K562 (cell line): ENCODE measurements at regions not wholly inside any gene's neighbourhood (a gene's known extent, or its start where the extent isn't known, plus 50 kb on each side); places are given as distances from the start of the nearest gene placed in this dataset.

Source experiments
- ATAC-seq: fragments of 200-7000 bp; cut with Tn5 transposase; 3 replicates; pipeline ENCODE4 v1.9.1; 2020; ENCODE audit warnings: moderate library complexity
- BruUV-seq: library from RNA; stranded (reverse); fragments of 400-500 nt; replicated peaks from 2 replicates; lab custom pipeline; 2021; lab: Mats Ljungman, UMichigan
- CTCF ChIA-PET: fragments of 300-600 bp; formaldehyde crosslinking; extraction: SDS; loops from one replicate; lab custom pipeline; 2021; ENCODE audit warnings: low intra/inter-chr PET ratio; lab: Yijun Ruan, JAX
- POLR2A ChIA-PET: fragments of 300-600, 350-650 bp; sonication (Branson Sonifier 250); formaldehyde crosslinking; extraction: SDS; loops from one replicate; lab custom pipeline; 2021; ENCODE audit warnings: antibody characterized with exemption, inconsistent platforms; lab: Yijun Ruan, JAX
- DNase-seq, 4 experiments: peaks; one replicate each; pipeline versions ENCODE4 v3.0.0 to v3.0.0-alpha.2; 2011 to 2018; ENCODE audit warnings: low spot score in 3 of 4, mixed read lengths in 3 of 4; ENCODE audit errors: extremely low read depth in 1 of 4
- FAIRE-seq: peaks from 2 replicates; lab custom pipeline; 2011; peaks lifted over from hg19 to GRCh38; lab: Jason Lieb, UNC
- H2AFZ ChIP-seq: 2 replicates; pipeline ENCODE4 v1.6.0; 2011; ENCODE audit warnings: low read depth, low read length, control low read depth, inconsistent platforms
- H3K27ac ChIP-seq: fragments of 200-600 bp; 3 replicates; pipeline ENCODE4 v1.8.0; 2011; ENCODE audit warnings: low read depth, mild to moderate bottlenecking, control low read depth, inconsistent platforms, low read length, moderate library complexity, mixed read lengths; ENCODE audit errors: extremely low read depth
- H3K27me3 ChIP-seq, 2 experiments: fragments of 300-600 bp in 1 of 2; 2 replicates in 1 of 2; 3 replicates in 1 of 2; pipeline versions ENCODE4 v1.6.0 to v1.8.0; 2011; ENCODE audit warnings: inconsistent platforms in 2 of 2, low read length in 2 of 2, mild to moderate bottlenecking in 1 of 2, mixed read lengths in 1 of 2, moderate library complexity in 1 of 2; ENCODE audit not compliant: control insufficient read depth in 2 of 2, insufficient read depth in 2 of 2
- H3K36me3 ChIP-seq: fragments of 300-600 bp; 3 replicates; pipeline ENCODE4 v1.8.0; 2011; ENCODE audit warnings: mild to moderate bottlenecking, low read length, inconsistent platforms; ENCODE audit not compliant: control insufficient read depth, insufficient read depth
- H3K4me1 ChIP-seq, 2 experiments: fragments of 200-600 bp in 1 of 2; replicated peaks in 1 of 2; 2 replicates in 1 of 2; 3 replicates in 1 of 2; pipeline versions ENCODE4 v1.5.1 to v1.8.0; 2011; ENCODE audit warnings: inconsistent platforms in 2 of 2, low read length in 2 of 2, mild to moderate bottlenecking in 1 of 2, mixed read lengths in 1 of 2, moderate library complexity in 1 of 2; ENCODE audit not compliant: control insufficient read depth in 2 of 2, insufficient read depth in 2 of 2
- H3K4me2 ChIP-seq: 2 replicates; pipeline ENCODE4 v1.6.1; 2011; ENCODE audit warnings: low read length, control low read depth, inconsistent platforms, mixed read lengths; ENCODE audit not compliant: insufficient read depth
- H3K4me3 ChIP-seq: fragments of 200-600 bp; sonication (generic), shearing (Covaris generic); 2 replicates; pipeline ENCODE4 v1.5.1; 2016; ENCODE audit warnings: control low read depth, inconsistent platforms
- H3K79me2 ChIP-seq: fragments of 200-600 bp; 3 replicates; pipeline ENCODE4 v1.8.0; 2011; ENCODE audit warnings: low read length, inconsistent platforms; ENCODE audit not compliant: control insufficient read depth, insufficient read depth
- H3K9ac ChIP-seq, 2 experiments: 2 replicates each; pipeline versions ENCODE4 v1.6.0 to v1.6.1; 2011; ENCODE audit warnings: low read depth in 2 of 2, low read length in 2 of 2, control low read depth in 1 of 2, inconsistent platforms in 1 of 2, mild to moderate bottlenecking in 1 of 2, mixed read lengths in 1 of 2; ENCODE audit not compliant: insufficient read depth in 1 of 2
- H3K9me1 ChIP-seq: one replicate; pipeline ENCODE4 v1.6.0; 2011; ENCODE audit warnings: inconsistent platforms, mild to moderate bottlenecking, low read length, moderate library complexity; ENCODE audit not compliant: control insufficient read depth, insufficient read depth
- H3K9me3 ChIP-seq: replicated peaks from 2 replicates; pipeline ENCODE4 v1.5.1; 2011; ENCODE audit warnings: low read depth, low read length, inconsistent platforms; ENCODE audit not compliant: control insufficient read depth, insufficient read depth
- H4K20me1 ChIP-seq: replicated peaks from 2 replicates; pipeline ENCODE4 v1.6.1; 2011; ENCODE audit warnings: low read length, inconsistent platforms, mixed read lengths; ENCODE audit not compliant: control insufficient read depth, insufficient read depth
- ASH1L ChIP-seq: fragments of 450-650 bp; IDR thresholded peaks from 2 replicates; pipeline ENCODE4 v1.6.1; 2018; ENCODE audit warnings: borderline replicate concordance, mild to moderate bottlenecking, low read depth; ENCODE audit not compliant: partially characterized antibody
- C11orf30 ChIP-seq: fragments of 450-650 bp; IDR thresholded peaks from 2 replicates; pipeline ENCODE4 v1.6.1; 2016; ENCODE audit warnings: low read depth, mild to moderate bottlenecking
- CREM ChIP-seq: IDR thresholded peaks from 2 replicates; pipeline ENCODE4 v1.6.1; 2014; ENCODE audit warnings: antibody characterized with exemption, low read depth
- DACH1 ChIP-seq: fragments of 450-650 bp; IDR thresholded peaks from 2 replicates; pipeline ENCODE4 v1.6.1; 2018; ENCODE audit not compliant: partially characterized antibody
- ERF ChIP-seq: fragments of 450-650 bp; formaldehyde crosslinking; IDR thresholded peaks from 2 replicates; pipeline ENCODE4 v1.4.0; 2020; ENCODE audit warnings: mild to moderate bottlenecking, mixed read lengths
- ESRRA ChIP-seq: fragments of 450-650 bp; IDR thresholded peaks from 2 replicates; pipeline ENCODE4 v1.6.1; 2014; ENCODE audit warnings: low read depth, mild to moderate bottlenecking, moderate library complexity, borderline replicate concordance
- ETV6 ChIP-seq, 3 experiments: fragments of 150-350 bp in 1 of 3; sonication (generic) in 1 of 3; formaldehyde crosslinking in 1 of 3; IDR thresholded peaks; 2 replicates each; pipeline versions ENCODE4 v1.6.1 to v1.8.0; 2014 to 2022; ENCODE audit warnings: borderline replicate concordance in 2 of 3, low read depth in 2 of 3, antibody characterized with exemption in 1 of 3, low read length in 1 of 3, mild to moderate bottlenecking in 1 of 3, missing genetic modification reagents in 1 of 3
- HDAC3 ChIP-seq: fragments of 450-650 bp; IDR thresholded peaks from 2 replicates; pipeline ENCODE4 v1.6.1; 2018; ENCODE audit warnings: borderline replicate concordance, mild to moderate bottlenecking, moderate library complexity; ENCODE audit not compliant: partially characterized antibody
- MEF2A ChIP-seq: IDR thresholded peaks from 2 replicates; pipeline ENCODE4 v1.6.1; 2011; ENCODE audit warnings: low read depth, mild to moderate bottlenecking, low read length, moderate library complexity; ENCODE audit not compliant: control insufficient read depth
- SMAD1 ChIP-seq: fragments of 150-350 bp; IDR thresholded peaks from 2 replicates; pipeline ENCODE4 v1.6.1; 2014; ENCODE audit warnings: low read length, low read depth; ENCODE audit not compliant: partially characterized antibody
- SPI1 ChIP-seq: IDR thresholded peaks from 2 replicates; pipeline ENCODE4 v1.6.1; 2011; ENCODE audit warnings: low read depth, low read length, control low read depth, borderline replicate concordance
- in situ Hi-C: fragments of 300-500 bp; cut with MboI; formaldehyde crosslinking; loops from 4 replicates; pipeline ENCODE4 v1.15.0; 2018; ENCODE audit warnings: inconsistent platforms, mixed read lengths
- intact Hi-C: fragments of 100-400 bp; cut with micrococcal nuclease; formaldehyde crosslinking; loops from 2 replicates; pipeline ENCODE4 v1.14.2; 2022
- TF ChIP-seq, protein P1 (sequence below), 2 experiments: fragments of 450-650 bp; conservative IDR thresholded peaks; 2 replicates each; pipeline ENCODE4 v1.6.1; 2017; ENCODE audit warnings: mild to moderate bottlenecking in 2 of 2, moderate library complexity in 2 of 2
- TF ChIP-seq, protein P2 (sequence below): fragments of 450-650 bp; formaldehyde crosslinking; IDR thresholded peaks from 2 replicates; pipeline ENCODE4 v1.4.0; 2020; ENCODE audit warnings: mild to moderate bottlenecking, moderate library complexity
- TF ChIP-seq, protein P3 (sequence below): sonication (generic); formaldehyde crosslinking; IDR thresholded peaks from 2 replicates; pipeline ENCODE4 v1.5.0; 2020; ENCODE audit warnings: missing genetic modification reagents
- TF ChIP-seq, protein P4 (sequence below): fragments of 250-450 bp; sonication (Bioruptor Pico); IDR thresholded peaks from 2 replicates; pipeline ENCODE4 v1.4.0; 2020; ENCODE audit warnings: mild to moderate bottlenecking, moderate library complexity, borderline replicate concordance

DNA sequence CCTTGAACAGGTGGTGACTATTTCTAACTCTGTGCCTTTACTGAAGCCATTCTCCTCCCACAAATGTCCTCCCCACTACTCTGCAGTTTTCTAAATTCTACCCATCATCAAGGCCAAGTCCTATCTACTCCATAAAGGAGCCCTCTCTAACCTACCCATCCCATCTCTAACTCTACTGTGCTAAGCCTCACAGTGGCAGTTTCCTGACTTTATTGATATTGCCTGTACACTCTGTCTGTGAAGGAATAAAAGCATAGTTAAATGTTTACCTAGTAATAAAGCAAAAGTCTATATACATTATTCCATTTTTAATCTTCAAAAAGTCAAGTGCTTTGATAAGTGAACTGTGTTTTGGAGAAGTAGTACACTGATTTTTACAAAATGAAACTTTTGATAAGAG, 178.4 kb upstream of the HMCN1 start:
- H4K20me1 ChIP-seq = no peaks in the 10 kb centered on the region
- no peak overlapping the region for H3K4me3 ChIP-seq
- no peaks in the 10 kb centered on the region for H3K4me1 ChIP-seq
- no peak overlapping the region for H3K4me2 ChIP-seq
- H2AFZ ChIP-seq = no peak overlapping the region
- ATAC-seq (no peak), DNase-seq (no peak), FAIRE-seq (no peak)
- H3K9me1 ChIP-seq = no peaks in the 10 kb centered on the region
- H3K79me2 ChIP-seq = no peaks in the 10 kb centered on the region
- ChIA-PET POLR2A (interaction anchor here (1.0 to 1.2 kb wide), 2 partner anchors 9 to 261 kb away, joined by 3 read pairs; no protein-coding TSS in a partner anchor), CTCF (no interaction called here)
- intact Hi-C loops = no loop called here
- H3K27ac ChIP-seq = no peak overlapping the region
- no peaks in the 10 kb centered on the region for H3K9me3 ChIP-seq
- in situ Hi-C loops = no loop called here
- H3K9ac ChIP-seq = no peak overlapping the region
- H3K27me3 ChIP-seq = peaks cover 0 to 5% of the 10 kb centered on the region in 2 experiments; a peak in 2 of 5 replicates
- no peaks in the 10 kb centered on the region for H3K36me3 ChIP-seq
- BruUV-seq = no TSS peak
- TF ChIP-seq, protein P1, sequence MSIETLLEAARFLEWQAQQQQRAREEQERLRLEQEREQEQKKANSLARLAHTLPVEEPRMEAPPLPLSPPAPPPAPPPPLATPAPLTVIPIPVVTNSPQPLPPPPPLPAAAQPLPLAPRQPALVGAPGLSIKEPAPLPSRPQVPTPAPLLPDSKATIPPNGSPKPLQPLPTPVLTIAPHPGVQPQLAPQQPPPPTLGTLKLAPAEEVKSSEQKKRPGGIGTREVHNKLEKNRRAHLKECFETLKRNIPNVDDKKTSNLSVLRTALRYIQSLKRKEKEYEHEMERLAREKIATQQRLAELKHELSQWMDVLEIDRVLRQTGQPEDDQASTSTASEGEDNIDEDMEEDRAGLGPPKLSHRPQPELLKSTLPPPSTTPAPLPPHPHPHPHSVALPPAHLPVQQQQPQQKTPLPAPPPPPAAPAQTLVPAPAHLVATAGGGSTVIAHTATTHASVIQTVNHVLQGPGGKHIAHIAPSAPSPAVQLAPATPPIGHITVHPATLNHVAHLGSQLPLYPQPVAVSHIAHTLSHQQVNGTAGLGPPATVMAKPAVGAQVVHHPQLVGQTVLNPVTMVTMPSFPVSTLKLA (conservative IDR thresholded peaks at IDR 0.05) = no peak
- TF ChIP-seq C11orf30 (no peak), MEF2A (no peak), HDAC3 (no peak), DACH1 (no peak), ERF (CRISPR knock-in tag) (no peak), SMAD1 (no peak), ASH1L (no peak), SPI1 (no peak), ETV6 (IDR thresholded peaks at IDR 0.05; ENCODE audit: borderline replicate concordance in 1 of 2, low read depth in 2 of 2, low read length in 1 of 2) (no peak), ETV6 (CRISPR knock-in tag; IDR thresholded peaks at IDR 0.05; ENCODE audit: borderline replicate concordance) (no peak), CREM (no peak), ESRRA (no peak)
- TF ChIP-seq, protein P2, sequence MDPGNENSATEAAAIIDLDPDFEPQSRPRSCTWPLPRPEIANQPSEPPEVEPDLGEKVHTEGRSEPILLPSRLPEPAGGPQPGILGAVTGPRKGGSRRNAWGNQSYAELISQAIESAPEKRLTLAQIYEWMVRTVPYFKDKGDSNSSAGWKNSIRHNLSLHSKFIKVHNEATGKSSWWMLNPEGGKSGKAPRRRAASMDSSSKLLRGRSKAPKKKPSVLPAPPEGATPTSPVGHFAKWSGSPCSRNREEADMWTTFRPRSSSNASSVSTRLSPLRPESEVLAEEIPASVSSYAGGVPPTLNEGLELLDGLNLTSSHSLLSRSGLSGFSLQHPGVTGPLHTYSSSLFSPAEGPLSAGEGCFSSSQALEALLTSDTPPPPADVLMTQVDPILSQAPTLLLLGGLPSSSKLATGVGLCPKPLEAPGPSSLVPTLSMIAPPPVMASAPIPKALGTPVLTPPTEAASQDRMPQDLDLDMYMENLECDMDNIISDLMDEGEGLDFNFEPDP (CRISPR knock-in tag) = no peak
- TF ChIP-seq, protein P3, sequence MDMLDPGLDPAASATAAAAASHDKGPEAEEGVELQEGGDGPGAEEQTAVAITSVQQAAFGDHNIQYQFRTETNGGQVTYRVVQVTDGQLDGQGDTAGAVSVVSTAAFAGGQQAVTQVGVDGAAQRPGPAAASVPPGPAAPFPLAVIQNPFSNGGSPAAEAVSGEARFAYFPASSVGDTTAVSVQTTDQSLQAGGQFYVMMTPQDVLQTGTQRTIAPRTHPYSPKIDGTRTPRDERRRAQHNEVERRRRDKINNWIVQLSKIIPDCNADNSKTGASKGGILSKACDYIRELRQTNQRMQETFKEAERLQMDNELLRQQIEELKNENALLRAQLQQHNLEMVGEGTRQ (CRISPR knock-in tag) = no peak
- TF ChIP-seq, protein P4, sequence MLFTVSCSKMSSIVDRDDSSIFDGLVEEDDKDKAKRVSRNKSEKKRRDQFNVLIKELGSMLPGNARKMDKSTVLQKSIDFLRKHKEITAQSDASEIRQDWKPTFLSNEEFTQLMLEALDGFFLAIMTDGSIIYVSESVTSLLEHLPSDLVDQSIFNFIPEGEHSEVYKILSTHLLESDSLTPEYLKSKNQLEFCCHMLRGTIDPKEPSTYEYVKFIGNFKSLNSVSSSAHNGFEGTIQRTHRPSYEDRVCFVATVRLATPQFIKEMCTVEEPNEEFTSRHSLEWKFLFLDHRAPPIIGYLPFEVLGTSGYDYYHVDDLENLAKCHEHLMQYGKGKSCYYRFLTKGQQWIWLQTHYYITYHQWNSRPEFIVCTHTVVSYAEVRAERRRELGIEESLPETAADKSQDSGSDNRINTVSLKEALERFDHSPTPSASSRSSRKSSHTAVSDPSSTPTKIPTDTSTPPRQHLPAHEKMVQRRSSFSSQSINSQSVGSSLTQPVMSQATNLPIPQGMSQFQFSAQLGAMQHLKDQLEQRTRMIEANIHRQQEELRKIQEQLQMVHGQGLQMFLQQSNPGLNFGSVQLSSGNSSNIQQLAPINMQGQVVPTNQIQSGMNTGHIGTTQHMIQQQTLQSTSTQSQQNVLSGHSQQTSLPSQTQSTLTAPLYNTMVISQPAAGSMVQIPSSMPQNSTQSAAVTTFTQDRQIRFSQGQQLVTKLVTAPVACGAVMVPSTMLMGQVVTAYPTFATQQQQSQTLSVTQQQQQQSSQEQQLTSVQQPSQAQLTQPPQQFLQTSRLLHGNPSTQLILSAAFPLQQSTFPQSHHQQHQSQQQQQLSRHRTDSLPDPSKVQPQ (CRISPR knock-in tag) = no peak
